GM21515 (cell line): ENCODE measurements at regions not wholly inside any gene's neighbourhood (a gene's known extent, or its start where the extent isn't known, plus 50 kb on each side); places are given as distances from the start of the nearest gene placed in this dataset.
"Not testable (repeated sequence)": the region's sequence is repeated elsewhere in the genome, so short reads cannot be mapped to it uniquely, and the experiment has no call there.

Experiments used
- ATAC-seq: cut with Tn5 transposase; IDR thresholded peaks from one replicate; pipeline ENCODE4 v1.9.1; 2021; ENCODE audit not compliant: unreplicated experiment

DNA sequence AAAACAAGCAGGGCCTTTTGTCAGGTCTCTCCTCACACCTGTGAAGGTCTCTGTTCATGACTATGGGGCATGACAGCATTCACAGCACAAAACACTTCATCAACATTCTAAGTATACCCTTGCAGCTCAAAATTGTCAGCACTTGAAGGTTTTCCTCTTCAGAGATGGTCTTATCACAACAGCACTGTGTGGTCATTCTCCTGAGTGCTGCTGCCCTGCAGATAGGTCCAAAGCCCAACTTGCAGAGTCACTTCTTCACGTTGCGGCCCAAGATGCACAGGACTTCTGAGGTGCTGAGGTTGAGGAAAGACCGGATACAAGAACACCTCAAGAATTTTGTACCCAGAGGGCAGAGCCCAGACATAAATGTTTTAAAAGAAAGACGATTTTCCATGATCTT, 574.5 kb downstream of the UQCRFS1 start:
- ATAC-seq = no peak

DNA sequence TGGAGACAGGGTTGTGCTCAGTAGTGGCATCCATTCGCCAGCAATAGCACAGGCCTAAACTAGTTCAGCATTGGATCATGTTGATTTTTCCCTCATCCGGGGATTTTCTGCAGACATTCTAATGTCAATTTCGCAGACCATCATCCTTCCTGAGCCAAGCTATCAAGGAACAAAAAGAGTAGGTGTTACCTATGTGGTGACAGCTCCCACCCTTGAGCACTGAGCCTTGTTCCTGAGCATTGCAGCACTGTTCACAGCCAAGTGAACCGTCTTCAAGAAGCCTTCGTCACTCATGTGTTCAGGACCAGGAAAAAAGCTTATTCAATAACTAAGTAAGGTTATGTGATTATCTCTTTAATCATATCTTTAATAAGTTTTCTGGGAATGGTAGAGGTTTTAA, 576.2 kb downstream of the UQCRFS1 start:
- ATAC-seq = no peak

DNA sequence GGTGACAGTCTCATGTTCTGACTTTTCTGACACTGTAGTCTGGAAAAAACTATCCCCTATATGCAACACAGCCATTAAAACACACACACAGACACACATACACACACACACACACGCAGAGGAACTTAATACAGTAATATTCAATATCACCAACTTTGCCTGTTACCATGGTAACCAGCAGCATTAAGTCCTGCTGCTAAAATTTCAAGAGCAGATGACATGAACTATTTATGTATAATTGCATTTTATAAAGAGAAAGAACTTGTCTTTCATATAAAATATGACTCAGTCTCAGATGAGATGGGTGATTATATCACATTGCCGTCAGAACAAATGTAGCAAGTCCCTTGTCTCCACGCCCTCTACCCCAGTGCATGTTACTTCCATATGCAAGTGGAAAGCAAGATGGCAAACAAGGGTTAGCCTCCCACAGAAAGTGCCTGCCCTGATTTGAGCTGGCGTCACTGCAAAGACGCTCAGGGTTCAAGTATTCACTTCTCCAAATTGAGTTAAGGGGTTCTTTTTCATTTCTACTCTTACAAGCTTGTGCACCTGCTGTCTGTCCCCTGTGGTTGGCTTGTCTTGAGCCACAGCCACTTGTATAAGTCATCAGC, 576.8 kb downstream of the UQCRFS1 start:
- ATAC-seq = no peak

DNA sequence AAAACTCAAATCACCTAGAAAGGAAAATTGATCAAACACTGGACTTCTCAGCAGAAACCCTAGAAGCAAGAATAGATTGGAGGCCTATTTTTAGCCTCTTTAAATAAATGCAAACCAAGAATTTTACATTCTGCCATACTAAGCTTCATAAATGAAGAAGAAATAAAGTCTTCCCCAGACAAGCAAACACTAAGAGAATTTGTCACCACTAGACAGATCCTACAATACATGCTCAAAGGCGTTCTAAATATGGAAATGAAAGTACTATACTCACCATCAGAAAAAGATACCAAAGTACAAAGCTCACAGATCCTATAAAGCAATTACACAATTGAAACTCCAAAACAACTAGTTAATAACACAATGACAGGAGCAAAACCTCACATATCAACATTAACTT, 578.1 kb downstream of the UQCRFS1 start:
- no peak for ATAC-seq

DNA sequence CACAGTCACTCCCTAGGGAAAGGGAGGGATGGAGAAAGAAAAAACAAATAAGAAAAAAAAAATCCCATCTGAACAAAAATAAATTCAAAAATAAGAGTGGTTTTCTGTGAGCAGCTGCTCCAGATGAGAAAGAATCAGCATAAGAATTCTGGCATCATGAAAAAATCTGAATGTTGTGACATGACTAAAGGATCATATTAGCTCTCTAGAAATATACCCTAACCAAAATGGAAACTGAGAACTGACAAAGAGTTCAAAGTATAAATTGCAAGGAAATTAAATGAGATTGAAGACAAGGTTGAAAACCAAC, 579.0 kb downstream of the UQCRFS1 start:
- no peak for ATAC-seq

DNA sequence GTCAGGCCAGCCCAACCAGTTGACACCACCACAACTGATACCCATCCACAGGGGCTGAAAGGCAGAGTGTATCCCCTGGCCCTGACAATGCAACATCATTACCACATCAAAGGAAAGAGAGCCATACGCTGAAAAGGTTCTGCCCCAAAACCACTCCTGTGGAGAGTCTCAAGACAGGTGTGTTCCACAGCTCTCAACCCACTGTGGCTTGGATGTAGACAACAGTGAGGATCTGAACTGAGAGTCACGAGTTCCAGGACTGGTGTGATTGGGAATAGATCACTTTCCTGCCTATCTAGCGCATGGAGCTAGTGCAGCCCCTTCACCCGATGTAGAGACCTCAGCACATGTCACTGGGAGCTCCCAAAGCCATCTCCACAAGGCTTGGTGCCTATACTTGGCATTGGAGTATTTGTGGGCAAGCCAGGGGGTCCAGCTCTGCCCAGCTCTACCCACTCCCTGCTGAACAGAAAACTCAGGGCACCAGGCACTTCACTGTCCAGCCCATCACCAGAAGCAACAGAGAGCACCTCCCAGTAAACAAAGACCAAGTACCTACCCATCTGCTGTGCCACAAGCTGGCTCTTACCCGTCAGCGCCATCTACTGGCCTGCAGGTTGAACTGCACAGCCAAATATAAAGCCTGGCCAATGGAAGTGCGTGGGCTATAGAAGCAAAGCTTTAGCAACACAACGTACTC, 579.5 kb downstream of the UQCRFS1 start:
- ATAC-seq = no peak

DNA sequence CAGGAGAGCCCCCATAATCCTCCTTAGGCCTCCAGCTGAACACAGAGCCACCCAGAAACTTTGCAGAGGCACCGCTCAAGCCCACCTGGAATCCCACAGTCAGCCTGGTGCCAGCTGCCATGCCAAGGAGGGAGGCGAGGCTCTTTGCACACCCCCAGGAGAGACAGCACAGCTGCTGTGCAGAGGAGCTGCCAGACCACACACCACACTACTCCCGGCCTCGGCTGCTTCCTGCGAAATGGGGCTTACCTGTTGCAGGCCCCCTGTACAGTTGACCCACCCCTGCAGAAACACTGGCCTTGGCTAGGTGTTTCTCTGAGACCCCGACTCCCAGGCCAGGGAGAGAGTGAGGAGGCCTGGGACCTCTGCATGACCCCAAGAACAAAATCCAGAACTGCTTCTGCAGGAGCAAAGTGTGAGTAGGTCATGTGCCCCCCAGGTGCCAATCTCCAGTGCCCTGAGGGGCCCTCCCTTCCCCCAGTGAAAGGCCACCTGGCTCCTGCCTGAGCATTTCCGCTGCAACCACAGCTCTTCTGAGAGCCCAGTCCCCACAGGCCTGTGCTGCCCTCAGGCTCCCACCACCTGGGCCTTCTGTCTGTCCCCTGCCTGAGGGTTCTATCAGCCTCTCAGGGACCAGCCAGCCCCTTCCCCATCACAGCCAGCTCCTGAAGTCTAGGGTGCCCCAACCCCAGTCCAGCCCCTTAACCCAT, 580.4 kb downstream of the UQCRFS1 start:
- no peak for ATAC-seq

DNA sequence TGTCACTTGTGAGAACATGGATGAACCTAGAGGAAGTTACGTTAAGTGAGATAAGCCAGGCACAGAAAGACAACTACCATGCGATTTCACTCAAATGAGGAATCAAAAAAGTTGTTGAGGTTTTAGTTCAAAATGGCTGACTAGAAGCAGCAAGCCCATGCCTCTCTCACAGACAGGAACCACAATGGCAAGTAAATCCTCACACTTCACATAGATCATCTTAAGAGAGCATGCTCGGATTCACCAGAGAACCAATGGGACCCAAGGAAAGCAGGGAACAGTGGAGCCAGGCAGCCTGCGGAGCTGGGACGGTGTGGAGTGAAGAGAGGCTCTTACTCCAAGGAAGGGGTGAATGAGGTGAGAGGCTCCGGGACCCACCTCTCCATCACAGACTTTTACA, 581.0 kb downstream of the UQCRFS1 start:
- no peak for ATAC-seq

DNA sequence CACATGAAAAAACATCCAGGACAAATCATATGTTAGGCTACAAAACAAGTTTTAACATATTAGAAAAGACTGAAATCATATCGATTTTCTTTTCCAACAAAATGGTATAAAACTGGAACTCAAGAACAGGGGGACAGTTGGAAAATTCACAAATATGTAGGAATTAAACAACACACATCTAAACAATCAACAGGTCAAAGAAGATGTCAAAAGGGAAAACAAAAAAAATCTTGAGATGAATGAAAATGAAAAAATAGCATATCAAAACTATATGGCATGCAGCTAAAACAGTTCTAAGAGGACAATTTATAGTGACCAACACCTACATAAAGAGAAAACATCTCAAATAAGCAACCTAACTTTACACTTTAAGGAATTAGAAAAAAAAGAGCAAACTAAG, 585.3 kb downstream of the UQCRFS1 start:
- ATAC-seq = no peak

DNA sequence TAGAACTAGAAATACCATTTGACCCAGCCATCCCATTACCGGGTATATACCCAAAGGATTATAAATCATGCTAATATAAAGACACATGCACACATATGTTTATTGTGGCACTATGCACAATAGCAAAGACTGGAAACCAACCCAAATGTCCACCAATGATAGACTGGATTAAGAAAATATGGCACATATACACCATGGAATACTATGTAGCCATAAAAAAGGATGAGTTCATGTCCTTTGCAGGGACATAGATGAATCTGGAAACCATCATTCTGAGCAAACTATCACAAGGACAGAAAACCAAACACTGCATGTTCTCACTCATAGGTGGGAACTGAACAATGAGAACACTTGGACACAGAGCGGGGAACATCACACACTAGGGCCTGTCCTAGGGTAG, 586.5 kb downstream of the UQCRFS1 start:
- ATAC-seq = not testable (repeated sequence)

DNA sequence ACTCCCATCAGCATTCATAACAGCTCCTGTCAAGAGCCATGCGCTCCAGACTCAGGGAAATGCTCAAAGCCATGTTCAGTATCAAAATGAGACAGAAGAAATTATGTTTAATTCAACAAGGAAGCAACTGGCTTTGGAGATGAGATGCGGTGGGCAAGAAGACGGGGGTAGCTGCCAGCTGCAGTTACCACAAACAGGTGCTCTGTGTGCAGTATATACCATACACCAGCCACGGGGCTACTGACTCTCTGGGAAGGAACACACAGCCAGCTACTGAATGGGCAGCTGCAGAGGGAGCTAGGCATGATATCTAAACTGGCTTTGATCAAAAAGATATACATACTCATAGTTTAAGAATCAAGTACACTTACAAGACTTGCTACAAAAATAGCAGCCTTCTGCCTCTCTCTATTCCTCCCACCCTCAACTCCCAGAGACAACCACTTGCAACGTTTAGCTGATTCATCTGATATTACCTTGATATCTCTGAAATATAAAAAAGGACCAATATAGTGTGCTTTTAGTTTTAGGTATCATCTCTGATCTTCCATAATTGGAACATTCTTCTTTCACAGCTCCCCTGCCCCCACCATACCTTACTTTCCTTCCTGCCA, 593.0 kb downstream of the UQCRFS1 start:
- ATAC-seq = no peak

DNA sequence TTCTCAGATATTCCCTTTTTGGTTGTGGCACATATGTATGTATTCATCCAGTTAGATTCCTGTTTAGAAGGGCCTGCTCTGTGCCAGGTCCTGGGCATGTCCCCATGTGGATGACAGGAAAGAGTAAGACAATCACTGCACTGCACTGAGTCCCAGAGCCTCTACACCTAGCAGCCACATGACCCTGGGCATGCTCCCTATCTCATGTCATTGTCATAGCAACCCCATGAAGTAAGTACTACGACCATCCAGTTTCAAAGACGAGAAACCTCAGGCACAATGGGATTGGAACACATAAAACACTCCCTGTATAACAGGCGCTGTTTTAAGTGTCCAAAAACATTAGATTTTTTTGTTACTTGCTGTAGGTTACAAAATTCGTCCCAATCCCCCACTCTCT, 594.4 kb downstream of the UQCRFS1 start:
- no peak for ATAC-seq

DNA sequence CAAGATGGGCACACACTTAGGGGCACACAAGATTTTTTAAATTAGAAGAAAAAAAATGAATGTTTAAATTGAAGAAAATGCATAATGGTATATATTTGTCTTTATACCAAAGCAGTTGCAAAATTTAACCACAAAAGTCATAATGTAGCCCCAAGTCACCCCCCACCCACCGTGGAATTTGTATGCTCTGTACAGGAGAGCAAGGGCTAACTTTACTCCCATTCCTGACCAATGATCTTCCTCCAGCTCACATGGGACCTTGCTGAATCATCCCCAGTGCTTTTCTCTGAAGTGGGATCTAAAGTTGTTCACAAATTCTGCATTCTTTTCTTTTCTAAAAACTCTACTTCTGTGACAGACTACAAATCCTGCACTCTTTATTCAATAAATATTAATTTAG, 597.0 kb downstream of the UQCRFS1 start:
- ATAC-seq = no peak

DNA sequence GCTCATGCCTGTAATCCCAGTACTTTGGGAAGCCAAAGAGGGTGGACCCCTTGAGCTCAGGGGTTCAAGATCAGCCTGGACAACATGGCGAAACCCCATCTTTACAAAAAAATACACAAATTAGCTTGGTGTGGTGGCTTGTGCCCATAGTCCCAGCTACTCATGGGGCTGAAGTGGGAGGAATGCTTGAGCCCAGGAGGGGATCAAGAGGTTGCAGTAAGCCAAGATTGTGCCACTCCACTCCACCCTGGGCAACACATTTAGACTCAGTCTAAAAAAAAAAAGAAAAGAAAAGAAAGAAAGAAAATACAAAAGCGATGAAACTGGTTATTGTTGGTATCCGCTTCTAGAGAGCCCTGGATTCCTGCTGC, 597.4 kb downstream of the UQCRFS1 start:
- no peak for ATAC-seq

DNA sequence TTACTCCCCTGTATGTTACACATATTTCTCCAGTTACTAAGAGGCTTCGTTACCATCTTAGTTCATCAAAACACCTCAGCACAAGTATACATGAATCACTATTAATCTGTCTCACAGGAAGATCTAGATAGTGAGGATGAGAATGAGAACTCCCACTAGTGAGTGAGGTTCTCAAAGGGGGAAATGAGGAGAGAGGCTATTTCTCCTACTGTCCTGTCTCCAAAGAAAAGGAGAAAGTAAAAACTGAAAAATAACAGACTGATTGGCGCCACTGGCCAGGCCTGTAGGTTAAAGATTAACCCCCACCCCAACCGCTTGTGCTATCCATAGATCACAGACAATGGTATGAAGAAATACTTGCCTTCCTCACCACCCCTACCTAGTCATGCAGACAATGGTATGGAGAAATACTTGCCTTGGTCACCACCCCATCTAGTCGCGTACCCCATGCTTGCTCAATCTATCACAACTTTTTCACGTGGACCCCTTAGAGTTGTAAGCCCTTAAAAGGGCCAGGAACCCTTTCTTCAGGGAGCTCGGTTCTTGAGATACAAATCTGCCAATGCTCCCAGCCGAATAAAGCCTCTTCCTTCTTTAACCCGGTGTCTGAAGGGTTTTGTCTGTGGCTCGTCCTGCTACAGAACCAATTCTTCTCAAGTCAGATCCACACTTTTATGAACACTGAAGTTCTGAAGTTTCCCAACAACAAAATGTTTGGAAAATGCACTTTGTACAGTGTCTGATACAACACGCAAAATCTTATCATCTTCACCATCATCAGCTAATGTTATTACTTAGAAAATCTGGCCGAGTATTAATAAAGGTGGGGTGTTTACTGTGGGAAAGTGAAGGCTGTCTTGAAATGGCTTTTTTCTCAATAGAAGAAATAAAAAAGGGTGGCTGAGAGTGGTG, 598.1 kb downstream of the UQCRFS1 start:
- ATAC-seq = no peak

DNA sequence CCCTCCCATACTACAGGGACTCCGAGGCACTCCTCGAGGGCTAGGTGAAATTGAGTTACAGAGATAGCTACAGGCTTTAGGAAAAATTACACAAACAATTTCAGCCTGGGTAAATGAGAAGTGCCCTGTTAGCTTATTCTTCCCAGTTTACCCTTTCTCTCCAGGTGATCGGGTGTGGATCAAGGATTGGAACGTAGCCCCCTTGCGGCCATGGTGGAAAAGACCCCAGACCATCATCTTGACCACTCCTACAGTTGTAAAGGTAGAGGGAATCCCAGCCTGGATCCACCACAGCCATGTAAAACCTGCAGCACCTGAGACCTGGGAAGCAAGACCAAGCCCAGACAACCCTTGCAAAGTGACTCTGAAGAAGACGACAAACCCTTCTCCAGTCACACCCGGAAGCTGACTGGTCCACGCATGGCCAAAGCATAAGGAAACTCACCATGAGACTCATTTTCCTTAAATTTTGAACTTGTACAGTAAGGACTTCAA, 600.6 kb downstream of the UQCRFS1 start:
- ATAC-seq = no peak

DNA sequence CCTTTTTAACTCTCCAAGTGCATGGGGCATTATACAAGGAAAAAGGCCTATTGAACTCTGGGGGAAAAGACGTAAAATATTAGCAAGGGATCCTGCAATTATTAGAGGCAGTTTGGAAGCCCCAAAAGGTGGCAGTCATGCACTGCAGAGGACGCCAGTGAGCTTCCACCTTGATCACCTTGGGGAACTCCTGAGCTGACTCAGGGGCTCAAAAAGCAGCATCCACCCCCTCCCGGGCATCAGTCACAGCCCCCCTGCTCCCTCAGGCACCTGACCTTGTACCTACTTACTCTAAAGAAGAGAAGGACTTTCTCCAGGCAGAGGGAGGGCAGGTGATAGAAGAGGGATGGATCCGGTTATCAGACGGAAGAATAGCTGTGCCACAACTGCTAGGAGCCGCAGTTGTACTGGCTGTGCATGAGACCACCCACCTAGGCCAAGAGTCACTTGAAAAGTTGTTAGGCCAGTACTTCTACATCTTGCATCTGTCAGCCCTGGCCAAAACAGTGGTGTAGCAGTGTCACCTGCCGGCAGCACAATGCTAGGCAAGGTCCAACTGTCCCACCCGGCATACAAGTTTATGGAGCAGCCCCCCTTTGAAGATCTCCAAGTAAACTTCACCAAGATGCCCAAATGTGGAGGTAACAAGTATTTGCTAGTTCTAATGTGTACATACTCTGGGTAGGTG, 601.6 kb downstream of the UQCRFS1 start:
- not testable (repeated sequence) for ATAC-seq

DNA sequence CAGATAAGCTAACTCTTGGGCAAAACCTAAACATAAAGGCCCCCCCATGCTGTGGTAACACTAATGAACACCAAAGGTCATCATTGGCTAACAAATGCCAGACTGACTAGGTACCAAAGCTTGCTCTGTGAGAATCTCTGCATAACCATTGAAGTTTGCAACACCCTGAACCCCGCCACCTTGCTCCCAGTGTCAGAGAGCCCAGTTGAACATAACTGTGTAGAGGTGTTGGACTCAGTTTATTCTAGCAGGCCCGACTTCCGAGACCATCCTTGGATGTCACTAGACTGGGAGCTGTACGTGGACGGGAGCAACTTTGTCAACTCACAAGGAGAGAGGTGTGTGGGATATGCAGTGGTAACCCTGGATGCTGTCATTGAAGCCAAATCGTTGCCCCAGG, 602.2 kb downstream of the UQCRFS1 start:
- ATAC-seq = no peak

DNA sequence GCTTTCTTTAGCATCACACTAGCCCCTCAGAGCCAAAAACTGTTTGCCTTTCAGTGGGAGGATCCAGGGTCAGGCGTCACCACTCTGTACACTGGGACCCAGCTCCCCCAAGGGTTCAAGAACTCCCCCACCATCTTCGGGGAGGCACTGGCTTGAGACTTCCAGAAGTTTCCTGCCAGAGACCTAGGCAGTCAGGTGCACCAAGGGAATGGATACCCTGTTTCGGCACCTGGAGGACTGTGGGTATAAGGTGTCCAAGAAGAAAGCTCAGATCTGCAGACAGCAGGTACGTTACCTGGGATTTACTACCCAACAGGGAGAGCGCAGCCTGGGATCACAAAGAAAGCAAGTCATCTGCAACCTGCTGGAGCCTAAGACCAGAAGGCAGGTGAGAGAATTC, 603.0 kb downstream of the UQCRFS1 start:
- no peak for ATAC-seq

DNA sequence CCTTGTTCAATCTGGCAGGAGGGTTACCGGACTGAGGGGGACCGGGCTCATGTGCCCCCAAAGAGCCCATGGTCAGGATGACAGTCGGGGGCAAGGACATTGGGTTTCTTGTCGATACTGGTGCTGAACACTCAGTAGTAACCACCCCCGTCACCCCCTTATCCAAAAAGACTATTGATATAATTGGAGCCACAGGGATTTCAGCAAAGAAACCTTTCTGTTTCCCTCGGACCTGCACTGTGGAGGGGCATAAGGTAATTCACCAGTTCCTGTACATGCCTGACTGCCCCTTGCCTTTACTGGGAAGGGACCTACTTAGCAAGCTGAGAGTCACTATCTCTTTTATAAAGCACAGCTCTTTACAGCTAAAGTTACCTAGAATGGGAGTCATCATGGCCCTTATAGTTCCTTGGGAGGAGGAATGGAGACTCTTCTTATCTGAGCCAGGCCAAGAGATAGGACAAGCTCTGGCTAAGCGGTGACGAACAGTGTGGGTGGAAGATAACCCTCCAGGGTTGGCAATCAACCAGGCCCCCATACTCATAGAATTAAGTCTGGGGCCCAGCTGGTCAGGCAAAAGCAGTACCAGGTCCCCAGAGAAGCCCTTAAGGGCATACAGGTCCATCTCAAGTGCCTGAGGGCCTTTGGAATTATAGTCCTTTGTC, 603.7 kb downstream of the UQCRFS1 start:
- ATAC-seq = no peak
